ENCODE measurements at regions not wholly inside any gene's neighbourhood (a gene's known extent, or its start where the extent isn't known, plus 50 kb on each side); places are given as distances from the start of the nearest gene placed in this dataset.

- Histone ChIP-seq H3K79me1 (ENCODE audit: low read depth in 1 of 2, low read length in 2 of 2) (no peaks in the 10 kb centered on the region), H3K9me3 (ENCODE audit: control insufficient read depth, insufficient read depth, low read length) (no peaks in the 10 kb centered on the region), H2BK15ac (ENCODE audit: low read depth, low read length) (no peak overlapping the region), H3K36me3 (ENCODE audit: control insufficient read depth, insufficient read depth, low read length) (no peaks in the 10 kb centered on the region), H3K23ac (ENCODE audit: low read depth, low read length) (no peak overlapping the region), H3K4me1 (ENCODE audit: control insufficient read depth, insufficient read depth, low read length) (peaks cover 2% of the 10 kb centered on the region; the same call in 1 of the 2 replicates), H3K18ac (ENCODE audit: low read depth, low read length) (no peak overlapping the region), H3K27ac (ENCODE audit: insufficient read depth, low read length) (no peak overlapping the region), H3K4ac (ENCODE audit: low read depth, low read length) (no peak overlapping the region), H4K91ac (ENCODE audit: insufficient read depth, low read depth, low read length) (no peak overlapping the region), H4K5ac (ENCODE audit: low read depth, low read length) (no peak overlapping the region), H3K4me3 (ENCODE audit: insufficient read depth, low read depth, low read length) (no peak overlapping the region), H3K9ac (ENCODE audit: low read depth, low read length) (no peak overlapping the region), H4K8ac (ENCODE audit: low read depth in 2 of 2, low read length in 2 of 2) (no peak overlapping the region), H4K20me1 (ENCODE audit: insufficient read depth, low read length) (no peaks in the 10 kb centered on the region), H2BK5ac (ENCODE audit: low read depth, low read length, poor library complexity, severe bottlenecking) (no peak overlapping the region), H3K4me2 (ENCODE audit: low read depth, low read length) (no peak overlapping the region), H3K27me3 (ENCODE audit: control insufficient read depth, insufficient read depth, low read length) (no peaks in the 10 kb centered on the region), H3K9me1 (ENCODE audit: insufficient read depth, low read length) (no peaks in the 10 kb centered on the region), H2AK9ac (replicated peaks; ENCODE audit: low read depth, low read length, poor library complexity) (no peak overlapping the region), H2AFZ (replicated peaks; ENCODE audit: low read length, poor library complexity) (no peak overlapping the region), H3K14ac (replicated peaks; ENCODE audit: low read depth, low read length) (no peak overlapping the region), H2AK5ac (ENCODE audit: low read depth, low read length) (no peak overlapping the region), H2BK20ac (ENCODE audit: low read depth, low read length) (no peak overlapping the region), H2BK120ac (ENCODE audit: low read depth, low read length) (no peak overlapping the region), H3K56ac (ENCODE audit: extremely low read depth, insufficient read depth, low read length) (no peak overlapping the region)
- no TSS peak for BruUV-seq (replicated peaks)
- no peak for ATAC-seq (ENCODE audit: low read depth)
- TF ChIP-seq CHD1 (IDR thresholded peaks at IDR 0.05; ENCODE audit: low read depth, low read length) (no peak), CEBPB (IDR thresholded peaks at IDR 0.05; ENCODE audit: low read depth, low read length) (peak; percentile 30; the same call in 1 of the 2 replicates)
- DNase-seq, result peak; percentile 21
- in situ Hi-C loops (cut with MboI; ENCODE audit: low sequenced_read_pairs), result no loop called here
- dilution Hi-C loops (cut with HindIII; ENCODE audit: low sequenced_read_pairs, unreplicated experiment), result no loop called here
- intact Hi-C loops (cut with micrococcal nuclease), result no loop called here
- POLR2A ChIA-PET (ENCODE audit: unreplicated experiment), result no interaction called here
- CTCF ChIA-PET, result no interaction called here
These were observed 76.9 kb downstream of the FEM1C start for GRCh38 chr5:115467628-115468027.

Data from IMR-90 (cell line).